ENCODE measurements at regions not wholly inside any gene's neighbourhood (a gene's known extent, or its start where the extent isn't known, plus 50 kb on each side); places are given as distances from the start of the nearest gene placed in this dataset.
"Not testable (repeated sequence)": the region's sequence is repeated elsewhere in the genome, so short reads cannot be mapped to it uniquely, and the experiment has no call there.

GRCh38 chr12:62009445-62009844, 250.8 kb upstream of the USP15 start:
- CTCF ChIA-PET, result no interaction called here
- Histone ChIP-seq H2AFZ (ENCODE audit: low read depth, low read length, poor library complexity, severe bottlenecking) (no peak overlapping the region), H3K4me3 (replicated peaks in 1 of 2; ENCODE audit: low read depth in 1 of 2, low read length in 2 of 2) (no peak overlapping the region), H3K79me2 (ENCODE audit: insufficient read depth, low read length) (no peaks in the 10 kb centered on the region), H3K9me3 (ENCODE audit: control insufficient read depth in 1 of 2, insufficient read depth in 1 of 2, low read depth in 1 of 2, low read length in 2 of 2) (no peaks in the 10 kb centered on the region), H3K27me3 (ENCODE audit: insufficient read depth, low read length) (no peaks in the 10 kb centered on the region), H3K9ac (ENCODE audit: low read length) (no peak overlapping the region), H3K36me3 (ENCODE audit: control insufficient read depth in 1 of 2, insufficient read depth in 2 of 2, low read length in 2 of 2) (no peaks in the 10 kb centered on the region), H3K9me2 (ENCODE audit: insufficient read depth) (no peaks in the 10 kb centered on the region), H3K27ac (ENCODE audit: low read depth, low read length) (no peak overlapping the region), H3K4me1 (ENCODE audit: control insufficient read depth in 1 of 2, insufficient read depth in 2 of 2, low read length in 2 of 2) (no peaks in the 10 kb centered on the region), H4K20me1 (ENCODE audit: insufficient read depth) (no peaks in the 10 kb centered on the region), H3K4me2 (ENCODE audit: low read length) (no peak overlapping the region)
- BruUV-seq (replicated peaks), result no TSS peak
- RAD21 ChIA-PET (ENCODE audit: low non-redundant PET in 1 of 2, low total read pairs in 2 of 2, uncharacterized antibody in 2 of 2, unreplicated experiment in 2 of 2), result no interaction called here
- ATAC-seq (no peak), DNase-seq (ENCODE audit: low read depth, low spot score) (no peak)
- TF ChIP-seq EZH2 (IDR thresholded peaks at IDR 0.05), result no peak
- TF ChIP-seq SRF (IDR thresholded peaks at IDR 0.05; ENCODE audit: low read depth), result no peak
- no peak for TF ChIP-seq FOSL1 (IDR thresholded peaks at IDR 0.05; ENCODE audit: low read depth)
- no peak for TF ChIP-seq TCF7L2 (IDR thresholded peaks at IDR 0.05; ENCODE audit: borderline replicate concordance, extremely low read depth, insufficient read depth, insufficient read length)
- TF ChIP-seq CTCF (IDR thresholded peaks at IDR 0.05 in 2 of 3, conservative IDR thresholded peaks at IDR 0.05 in 1 of 3; ENCODE audit: borderline replicate concordance in 1 of 3, insufficient read depth in 1 of 3, low read depth in 2 of 3, low read length in 2 of 3), result no peak
- no peak for TF ChIP-seq RAD21 (IDR thresholded peaks at IDR 0.05; ENCODE audit: low read depth)
- TF ChIP-seq JUND (IDR thresholded peaks at IDR 0.05), result no peak
- no peak for TF ChIP-seq ELF1 (IDR thresholded peaks at IDR 0.05; ENCODE audit: borderline replicate concordance, low read depth)
- TF ChIP-seq ZNF274 (IDR thresholded peaks at IDR 0.05; ENCODE audit: low read depth, low read length), result no peak
- TF ChIP-seq REST (IDR thresholded peaks at IDR 0.05; ENCODE audit: low read depth), result no peak
- no peak for TF ChIP-seq EZH2phosphoT487 (IDR thresholded peaks at IDR 0.05; ENCODE audit: borderline replicate concordance)
- no peak for TF ChIP-seq EGR1 (IDR thresholded peaks at IDR 0.05; ENCODE audit: low read depth)
- intact Hi-C loops (cut with micrococcal nuclease), result no loop called here
- POLR2A ChIA-PET, result no interaction called here

- H4K20me1 ChIP-seq (ENCODE audit: insufficient read depth); H3K4me1 ChIP-seq (ENCODE audit: control insufficient read depth in 1 of 2, insufficient read depth in 2 of 2, low read length in 2 of 2); H3K27me3 ChIP-seq (ENCODE audit: insufficient read depth, low read length); H3K9ac ChIP-seq (ENCODE audit: low read length); H3K36me3 ChIP-seq (ENCODE audit: control insufficient read depth in 1 of 2, insufficient read depth in 2 of 2, low read length in 2 of 2); DNase-seq (ENCODE audit: low read depth, low spot score); H3K4me2 ChIP-seq (ENCODE audit: low read length); H2AFZ ChIP-seq (ENCODE audit: low read depth, low read length, poor library complexity, severe bottlenecking); H3K9me3 ChIP-seq (ENCODE audit: control insufficient read depth in 1 of 2, insufficient read depth in 1 of 2, low read depth in 1 of 2, low read length in 2 of 2); H3K79me2 ChIP-seq (ENCODE audit: insufficient read depth, low read length); H3K27ac ChIP-seq (ENCODE audit: low read depth, low read length); BruUV-seq (replicated peaks); H3K4me3 ChIP-seq (replicated peaks in 1 of 2; ENCODE audit: low read depth in 1 of 2, low read length in 2 of 2); H3K9me2 ChIP-seq (ENCODE audit: insufficient read depth); CTCF ChIA-PET; POLR2A ChIA-PET; RAD21 ChIA-PET (ENCODE audit: low non-redundant PET in 1 of 2, low total read pairs in 2 of 2, uncharacterized antibody in 2 of 2, unreplicated experiment in 2 of 2); ATAC-seq; intact Hi-C loops (cut with micrococcal nuclease): not testable (repeated sequence)
These were observed 249.8 kb upstream of the USP15 start for GRCh38 chr12:62010331-62010906.
